Calu3 (cell line): ENCODE measurements at regions not wholly inside any gene's neighbourhood (a gene's known extent, or its start where the extent isn't known, plus 50 kb on each side); places are given as distances from the start of the nearest gene placed in this dataset.

ENCODE experiments used
- BruUV-seq: library from RNA; stranded (reverse); fragments of 400-500 nt; replicated peaks from 2 replicates; lab custom pipeline; 2021; lab: Mats Ljungman, UMichigan
- CTCF ChIA-PET: fragments of 300-600 bp; sonication (Branson Sonifier 250); formaldehyde crosslinking; loops from one replicate; lab custom pipeline; 2022; ENCODE audit warnings: antibody characterized with exemption; lab: Charles Lee
- DNase-seq: peaks from one replicate; pipeline ENCODE4 v3.0.0; 2022
- H3K27ac Mint-ChIP-seq: one replicate; pipeline ENCODE4 v1.8.0; 2022; ENCODE audit warnings: mixed read lengths; ENCODE audit not compliant: unreplicated experiment
- H3K27me3 Mint-ChIP-seq: one replicate; pipeline ENCODE4 v1.8.0; 2022; ENCODE audit warnings: mixed read lengths; ENCODE audit not compliant: unreplicated experiment
- H3K36me3 Mint-ChIP-seq: one replicate; pipeline ENCODE4 v1.8.0; 2022; ENCODE audit warnings: mild to moderate bottlenecking, moderate library complexity, mixed read lengths; ENCODE audit not compliant: insufficient read depth, unreplicated experiment
- H3K4me1 Mint-ChIP-seq: one replicate; pipeline ENCODE4 v1.8.0; 2022; ENCODE audit warnings: mild to moderate bottlenecking, low read depth, mixed read lengths; ENCODE audit not compliant: unreplicated experiment
- H3K4me3 Mint-ChIP-seq: one replicate; pipeline ENCODE4 v1.8.0; 2022; ENCODE audit warnings: mild to moderate bottlenecking, low read depth, moderate library complexity, mixed read lengths; ENCODE audit not compliant: unreplicated experiment
- H3K9me3 Mint-ChIP-seq: one replicate; pipeline ENCODE4 v1.8.0; 2022; ENCODE audit warnings: low read depth, mixed read lengths; ENCODE audit not compliant: unreplicated experiment
- CTCF ChIP-seq: fragments of 200-600 bp; IDR thresholded peaks from one replicate; pipeline ENCODE4 v1.8.0; 2022; ENCODE audit warnings: antibody characterized with exemption; ENCODE audit not compliant: unreplicated experiment
- intact Hi-C: fragments of 100-400 bp; cut with micrococcal nuclease; formaldehyde crosslinking; loops from one replicate; pipeline ENCODE4 v1.10.0; 2022; ENCODE audit not compliant: unreplicated experiment

- peak overlapping the region; percentile 61 for H3K27ac Mint-ChIP-seq
- peaks cover 50% of the 10 kb centered on the region for H3K4me1 Mint-ChIP-seq
- H3K36me3 Mint-ChIP-seq, result no peaks in the 10 kb centered on the region
- no peaks in the 10 kb centered on the region for H3K27me3 Mint-ChIP-seq
- BruUV-seq, result no TSS peak
- intact Hi-C loops, result loop anchor here (5.0 to 10.0 kb wide), 2 partner anchors 61 to 67 kb away; no protein-coding TSS in a partner anchor
- no peak for TF ChIP-seq CTCF
- H3K9me3 Mint-ChIP-seq, result no peaks in the 10 kb centered on the region
- DNase-seq, result no peak
- CTCF ChIA-PET, result interaction anchor here (1.1 to 1.6 kb wide), 5 partner anchors 61 to 295 kb away, joined by 3 to 9 read pairs (median 5); partner anchors contain the start of gene BMP4
- no peak overlapping the region for H3K4me3 Mint-ChIP-seq
Observed at GRCh38 chr14:54251356-54251755, 145.5 kb upstream of the CDKN3 start.

- intact Hi-C loops, result loop anchor here (2.0 to 10.0 kb wide), 3 partner anchors 60 to 77 kb away; no protein-coding TSS in a partner anchor
Observed at GRCh38 chr14:54252072-54252730, 144.6 kb upstream of the CDKN3 start.

GRCh38 chr14:54253195-54253947, 143.4 kb upstream of the CDKN3 start:
- no peak for TF ChIP-seq CTCF
- CTCF ChIA-PET, result interaction anchor here (1.5 kb wide), 2 partner anchors 76 to 95 kb away, joined by 5 to 6 read pairs; no protein-coding TSS in a partner anchor
- intact Hi-C loops, result loop anchor here (2.0 to 10.0 kb wide), 3 partner anchors 59 to 75 kb away; no protein-coding TSS in a partner anchor
- BruUV-seq, result no TSS peak
- H3K4me1 Mint-ChIP-seq, result peaks cover 50% of the 10 kb centered on the region
- no peaks in the 10 kb centered on the region for H3K27me3 Mint-ChIP-seq
- peak; percentile 14 for DNase-seq
- H3K9me3 Mint-ChIP-seq, result no peaks in the 10 kb centered on the region
- H3K27ac Mint-ChIP-seq, result no peak overlapping the region
- no peaks in the 10 kb centered on the region for H3K36me3 Mint-ChIP-seq
- H3K4me3 Mint-ChIP-seq, result no peak overlapping the region

More at GRCh38 chr14:54252072-54252730, 144.6 kb upstream of the CDKN3 start:
- no TSS peak for BruUV-seq
- CTCF ChIA-PET, result interaction anchor here (1.1 to 1.6 kb wide), 6 partner anchors 60 to 296 kb away, joined by 3 to 9 read pairs (median 4); partner anchors contain the start of gene BMP4
- no peak for TF ChIP-seq CTCF
- H3K4me3 Mint-ChIP-seq, result peak overlapping the region; percentile 12
- no peaks in the 10 kb centered on the region for H3K36me3 Mint-ChIP-seq
- DNase-seq, result peak; percentile 66
- peaks cover 50% of the 10 kb centered on the region for H3K4me1 Mint-ChIP-seq
- H3K9me3 Mint-ChIP-seq, result no peaks in the 10 kb centered on the region
- H3K27ac Mint-ChIP-seq, result peak overlapping the region; percentile 61
- H3K27me3 Mint-ChIP-seq, result no peaks in the 10 kb centered on the region

GRCh38 chr14:54256156-54256555, 140.7 kb upstream of the CDKN3 start:
- Mint-ChIP-seq H3K36me3 (no peaks in the 10 kb centered on the region), H3K4me1 (peaks cover 33% of the 10 kb centered on the region), H3K27me3 (no peaks in the 10 kb centered on the region), H3K27ac (no peak overlapping the region), H3K4me3 (no peak overlapping the region), H3K9me3 (no peaks in the 10 kb centered on the region)
- intact Hi-C loops, result loop anchor here (10.0 kb wide), 1 partner anchor 71 kb away; no protein-coding TSS in a partner anchor
- no peak for TF ChIP-seq CTCF
- DNase-seq, result no peak
- BruUV-seq, result no TSS peak
- CTCF ChIA-PET, result no interaction called here
